GM12878 (cell line): ENCODE measurements at regions not wholly inside any gene's neighbourhood (a gene's known extent, or its start where the extent isn't known, plus 50 kb on each side); places are given as distances from the start of the nearest gene placed in this dataset.

Source experiments
- ATAC-seq: fragments of 200-7000 bp; cut with Tn5 transposase; 3 replicates; pipeline ENCODE4 v1.9.1; 2020; ENCODE audit warnings: mild to moderate bottlenecking, moderate library complexity
- BruUV-seq: library from RNA; stranded (reverse); fragments of 400-500 nt; replicated peaks from 2 replicates; lab custom pipeline; 2021; lab: Mats Ljungman, UMichigan
- CTCF ChIA-PET: fragments of 300-600 bp; sonication (Branson Sonifier 250); formaldehyde crosslinking; extraction: SDS; loops from one replicate; lab custom pipeline; 2021; ENCODE audit warnings: inconsistent platforms; lab: Yijun Ruan, JAX
- POLR2A ChIA-PET: fragments of 350-600 bp; formaldehyde crosslinking; extraction: SDS; loops from one replicate; lab custom pipeline; 2021; ENCODE audit warnings: inconsistent platforms; lab: Charles Lee
- RAD21 ChIA-PET: fragments of 300-600 bp; sonication (Branson Sonifier 250); formaldehyde crosslinking; loops from one replicate; lab custom pipeline; 2023; ENCODE audit warnings: antibody characterized with exemption; ENCODE audit not compliant: unreplicated experiment; lab: Charles Lee
- SMC1A ChIA-PET: fragments of 300-600 bp; sonication (Branson Sonifier 250); formaldehyde crosslinking; loops from one replicate; lab custom pipeline; 2023; ENCODE audit not compliant: unreplicated experiment, uncharacterized antibody; lab: Charles Lee
- DNase-seq: peaks from one replicate; pipeline ENCODE4 v3.0.0-alpha.2; 2011; ENCODE audit warnings: low read depth, low spot score
- FAIRE-seq: peaks from 3 replicates; lab custom pipeline; 2011; peaks lifted over from hg19 to GRCh38; lab: Jason Lieb, UNC
- H2AFZ ChIP-seq: 2 replicates; pipeline ENCODE4 v1.6.0; 2011; ENCODE audit warnings: low read depth, low read length, control low read depth; ENCODE audit not compliant: control insufficient read depth
- H3K27ac ChIP-seq: 2 replicates; pipeline ENCODE4 v1.5.1; 2011; ENCODE audit warnings: control low read depth; ENCODE audit not compliant: control insufficient read depth, insufficient read depth
- H3K27me3 ChIP-seq, 2 experiments: replicated peaks in 1 of 2; 2 replicates each; pipeline versions ENCODE4 v1.6.0 to v1.6.1; 2011; ENCODE audit warnings: low read length in 1 of 2; ENCODE audit not compliant: control insufficient read depth in 2 of 2, insufficient read depth in 2 of 2
- H3K36me3 ChIP-seq, 2 experiments: 2 replicates each; pipeline ENCODE4 v1.5.1; 2011; ENCODE audit warnings: low read length in 1 of 2; ENCODE audit not compliant: control insufficient read depth in 2 of 2, insufficient read depth in 2 of 2
- H3K4me1 ChIP-seq: 2 replicates; pipeline ENCODE4 v1.6.1; 2011; ENCODE audit warnings: mild to moderate bottlenecking, low read length, moderate library complexity, mixed read lengths; ENCODE audit not compliant: control insufficient read depth, insufficient read depth
- H3K4me2 ChIP-seq: 2 replicates; pipeline ENCODE4 v1.6.0; 2011; ENCODE audit warnings: control low read depth; ENCODE audit not compliant: control insufficient read depth, insufficient read depth
- H3K4me3 ChIP-seq: fragments of 200-600 bp; sonication (generic); 2 replicates; pipeline ENCODE4 v1.5.1; 2016
- H3K79me2 ChIP-seq: 2 replicates; pipeline ENCODE4 v1.6.0; 2011; ENCODE audit warnings: low read length; ENCODE audit not compliant: control insufficient read depth, insufficient read depth
- H3K9ac ChIP-seq: 2 replicates; pipeline ENCODE4 v1.8.0; 2011; ENCODE audit warnings: low read length, control low read depth, mixed read lengths; ENCODE audit not compliant: control insufficient read depth, insufficient read depth
- H3K9me3 ChIP-seq: replicated peaks from 3 replicates; pipeline ENCODE4 v1.5.1; 2011; ENCODE audit warnings: mild to moderate bottlenecking, low read length; ENCODE audit not compliant: control insufficient read depth, insufficient read depth
- H4K20me1 ChIP-seq: 2 replicates; pipeline ENCODE4 v1.6.0; 2011; ENCODE audit not compliant: control insufficient read depth, insufficient read depth
- BACH1 ChIP-seq: fragments of 450-650 bp; IDR thresholded peaks from 2 replicates; pipeline ENCODE4 v1.6.1; 2017; ENCODE audit warnings: mild to moderate bottlenecking, borderline replicate concordance
- NFIC ChIP-seq: IDR thresholded peaks from 2 replicates; pipeline ENCODE4 v1.6.1; 2012; ENCODE audit warnings: low read depth, mild to moderate bottlenecking, inconsistent platforms, low read length, moderate library complexity
- SIN3A ChIP-seq: IDR thresholded peaks from 2 replicates; pipeline ENCODE4 v1.6.1; 2012; ENCODE audit warnings: low read depth, low read length, improper control_type of control experiment
- SMC3 ChIP-seq: IDR thresholded peaks from 2 replicates; pipeline ENCODE4 v1.6.1; 2011; ENCODE audit warnings: low read length, improper control_type of control experiment, borderline replicate concordance
- ZNF24 ChIP-seq: fragments of 450-650 bp; IDR thresholded peaks from 2 replicates; pipeline ENCODE4 v1.6.1; 2017; ENCODE audit warnings: antibody characterized with exemption, mild to moderate bottlenecking
- ZZZ3 ChIP-seq: IDR thresholded peaks from 2 replicates; pipeline ENCODE4 v1.6.1; 2011; ENCODE audit warnings: low read depth; ENCODE audit not compliant: control insufficient read depth, insufficient read length
- WGBS: methylation state at CpG from one replicate; pipeline ENCODE4 v1.1.6; 2016; ENCODE audit warnings: low lambda C conversion rate; ENCODE audit not compliant: insufficient replicate concordance, insufficient coverage; ENCODE audit errors: missing lambda C conversion rate; 5-methylcytosine and 5-hydroxymethylcytosine counted together
- in situ Hi-C: fragments of 300-500 bp; cut with MboI; formaldehyde crosslinking; loops from 9 replicates; pipeline ENCODE4 v1.14.3; 2018; ENCODE audit warnings: mixed read lengths
- intact Hi-C: fragments of 100-400 bp; cut with micrococcal nuclease; formaldehyde crosslinking; loops from one replicate; pipeline ENCODE4 v1.14.2; 2022; ENCODE audit not compliant: unreplicated experiment
- TF ChIP-seq, protein P1 (sequence below): fragments of 450-650 bp; IDR thresholded peaks from 2 replicates; pipeline ENCODE4 v1.6.1; 2014; ENCODE audit warnings: mild to moderate bottlenecking
- TF ChIP-seq, protein P2 (sequence below): IDR thresholded peaks from 2 replicates; pipeline ENCODE4 v1.6.1; 2011; ENCODE audit warnings: low read depth, mild to moderate bottlenecking, low read length, moderate library complexity, borderline replicate concordance; ENCODE audit errors: extremely low read depth

DNA sequence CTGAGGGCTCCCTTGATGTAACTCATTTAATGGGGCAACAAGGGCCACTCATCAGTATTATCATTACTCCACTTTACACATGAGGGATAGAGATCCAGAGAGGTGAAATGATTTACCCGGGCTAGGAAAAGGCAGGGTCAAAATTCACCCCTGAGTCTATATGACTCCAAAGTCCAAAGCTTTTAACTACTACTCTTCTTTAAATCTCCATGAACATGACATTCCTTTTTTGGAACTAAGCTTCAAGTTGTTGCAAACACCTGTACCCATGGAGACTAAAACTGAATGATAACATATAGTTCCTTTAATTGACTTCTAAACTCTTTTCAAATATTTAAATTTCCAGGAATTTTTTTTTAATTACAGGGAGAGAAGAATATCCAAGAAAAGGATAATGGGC, 292.9 kb upstream of the GADL1 start:
- no peak for TF ChIP-seq ZZZ3
- no peak for TF ChIP-seq SIN3A
- TF ChIP-seq, protein P1, sequence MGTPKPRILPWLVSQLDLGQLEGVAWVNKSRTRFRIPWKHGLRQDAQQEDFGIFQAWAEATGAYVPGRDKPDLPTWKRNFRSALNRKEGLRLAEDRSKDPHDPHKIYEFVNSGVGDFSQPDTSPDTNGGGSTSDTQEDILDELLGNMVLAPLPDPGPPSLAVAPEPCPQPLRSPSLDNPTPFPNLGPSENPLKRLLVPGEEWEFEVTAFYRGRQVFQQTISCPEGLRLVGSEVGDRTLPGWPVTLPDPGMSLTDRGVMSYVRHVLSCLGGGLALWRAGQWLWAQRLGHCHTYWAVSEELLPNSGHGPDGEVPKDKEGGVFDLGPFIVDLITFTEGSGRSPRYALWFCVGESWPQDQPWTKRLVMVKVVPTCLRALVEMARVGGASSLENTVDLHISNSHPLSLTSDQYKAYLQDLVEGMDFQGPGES, result no peak
- no peak for TF ChIP-seq NFIC
- TF ChIP-seq, protein P2, sequence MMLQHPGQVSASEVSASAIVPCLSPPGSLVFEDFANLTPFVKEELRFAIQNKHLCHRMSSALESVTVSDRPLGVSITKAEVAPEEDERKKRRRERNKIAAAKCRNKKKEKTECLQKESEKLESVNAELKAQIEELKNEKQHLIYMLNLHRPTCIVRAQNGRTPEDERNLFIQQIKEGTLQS, result no peak
- no peak for TF ChIP-seq SMC3
- no peak for TF ChIP-seq BACH1
- no peak for TF ChIP-seq ZNF24
- SMC1A ChIA-PET, result interaction anchor here (0.6 to 2.1 kb wide), 7 partner anchors 9 to 505 kb away, joined by 3 to 7 read pairs (median 3); no protein-coding TSS in a partner anchor
- no peak for DNase-seq
- H3K36me3 ChIP-seq, result no peaks in the 10 kb centered on the region
- no peaks in the 10 kb centered on the region for H4K20me1 ChIP-seq
- no peak overlapping the region for H3K9ac ChIP-seq
- H3K4me3 ChIP-seq, result no peak overlapping the region
- FAIRE-seq, result no peak
- intact Hi-C loops (no loop called here), in situ Hi-C loops (no loop called here)
- CTCF ChIA-PET, result interaction anchor here (1.0 to 1.6 kb wide), 4 partner anchors 9 to 45 kb away, joined by 3 to 6 read pairs (median 4); no protein-coding TSS in a partner anchor
- H3K9me3 ChIP-seq, result no peaks in the 10 kb centered on the region
- no peak overlapping the region for H2AFZ ChIP-seq
- WGBS, result 50% methylated on average over 1 of the region's 1 CpG
- POLR2A ChIA-PET, result interaction anchor here (1.3 kb wide), 1 partner anchor 12 kb away, joined by 3 read pairs; no protein-coding TSS in a partner anchor
- H3K4me2 ChIP-seq, result no peak overlapping the region
- H3K79me2 ChIP-seq, result no peaks in the 10 kb centered on the region
- H3K27ac ChIP-seq, result no peak overlapping the region
- RAD21 ChIA-PET, result no interaction called here
- no peaks in the 10 kb centered on the region for H3K4me1 ChIP-seq
- H3K27me3 ChIP-seq, result no peaks in the 10 kb centered on the region
- no peak for ATAC-seq
- no TSS peak for BruUV-seq
